HEK293 (cell line): ENCODE measurements at regions not wholly inside any gene's neighbourhood (a gene's known extent, or its start where the extent isn't known, plus 50 kb on each side); places are given as distances from the start of the nearest gene placed in this dataset.

Experiments
- CTCF ChIP-seq: fragments of 450-650 bp; formaldehyde crosslinking; IDR thresholded peaks from 2 replicates; pipeline ENCODE4 v1.5.1; 2016; ENCODE audit warnings: missing biosample characterization, missing genetic modification characterization
- SP2 ChIP-seq: fragments of 450-650 bp; formaldehyde crosslinking; IDR thresholded peaks from 2 replicates; pipeline ENCODE4 v1.5.1; 2016; ENCODE audit warnings: missing biosample characterization, missing genetic modification characterization
- ZNF157 ChIP-seq: fragments of 450-650 bp; formaldehyde crosslinking; IDR thresholded peaks from 2 replicates; pipeline ENCODE4 v1.5.1; 2016; ENCODE audit warnings: missing biosample characterization, missing genetic modification characterization
- ZNF416 ChIP-seq: fragments of 450-650 bp; formaldehyde crosslinking; IDR thresholded peaks from 2 replicates; pipeline ENCODE4 v1.5.1; 2016; ENCODE audit warnings: missing biosample characterization, missing genetic modification characterization
- TF ChIP-seq, protein P1 (sequence below): fragments of 450-650 bp; formaldehyde crosslinking; IDR thresholded peaks from 2 replicates; pipeline ENCODE4 v1.5.1; 2016; ENCODE audit warnings: missing biosample characterization, missing genetic modification characterization

- TF ChIP-seq ZNF157: no peak
- no peak for TF ChIP-seq SP2 (tag by site-specific recombination)
- TF ChIP-seq CTCF (tag by site-specific recombination): no peak
- TF ChIP-seq, protein P1, sequence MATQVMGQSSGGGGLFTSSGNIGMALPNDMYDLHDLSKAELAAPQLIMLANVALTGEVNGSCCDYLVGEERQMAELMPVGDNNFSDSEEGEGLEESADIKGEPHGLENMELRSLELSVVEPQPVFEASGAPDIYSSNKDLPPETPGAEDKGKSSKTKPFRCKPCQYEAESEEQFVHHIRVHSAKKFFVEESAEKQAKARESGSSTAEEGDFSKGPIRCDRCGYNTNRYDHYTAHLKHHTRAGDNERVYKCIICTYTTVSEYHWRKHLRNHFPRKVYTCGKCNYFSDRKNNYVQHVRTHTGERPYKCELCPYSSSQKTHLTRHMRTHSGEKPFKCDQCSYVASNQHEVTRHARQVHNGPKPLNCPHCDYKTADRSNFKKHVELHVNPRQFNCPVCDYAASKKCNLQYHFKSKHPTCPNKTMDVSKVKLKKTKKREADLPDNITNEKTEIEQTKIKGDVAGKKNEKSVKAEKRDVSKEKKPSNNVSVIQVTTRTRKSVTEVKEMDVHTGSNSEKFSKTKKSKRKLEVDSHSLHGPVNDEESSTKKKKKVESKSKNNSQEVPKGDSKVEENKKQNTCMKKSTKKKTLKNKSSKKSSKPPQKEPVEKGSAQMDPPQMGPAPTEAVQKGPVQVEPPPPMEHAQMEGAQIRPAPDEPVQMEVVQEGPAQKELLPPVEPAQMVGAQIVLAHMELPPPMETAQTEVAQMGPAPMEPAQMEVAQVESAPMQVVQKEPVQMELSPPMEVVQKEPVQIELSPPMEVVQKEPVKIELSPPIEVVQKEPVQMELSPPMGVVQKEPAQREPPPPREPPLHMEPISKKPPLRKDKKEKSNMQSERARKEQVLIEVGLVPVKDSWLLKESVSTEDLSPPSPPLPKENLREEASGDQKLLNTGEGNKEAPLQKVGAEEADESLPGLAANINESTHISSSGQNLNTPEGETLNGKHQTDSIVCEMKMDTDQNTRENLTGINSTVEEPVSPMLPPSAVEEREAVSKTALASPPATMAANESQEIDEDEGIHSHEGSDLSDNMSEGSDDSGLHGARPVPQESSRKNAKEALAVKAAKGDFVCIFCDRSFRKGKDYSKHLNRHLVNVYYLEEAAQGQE (tag by site-specific recombination): no peak
- TF ChIP-seq ZNF416 (tag by site-specific recombination): no peak
Observed at GRCh38 chr6:95142101-95142500, 435.2 kb upstream of the MANEA start.
